ENCODE measurements at regions not wholly inside any gene's neighbourhood (a gene's known extent, or its start where the extent isn't known, plus 50 kb on each side); places are given as distances from the start of the nearest gene placed in this dataset.

- no peak for TF ChIP-seq POLR2A (IDR thresholded peaks at IDR 0.05; ENCODE audit: control extremely low read depth in 1 of 2, low read depth in 2 of 2, low read length in 2 of 2)
- no peak for TF ChIP-seq NANOG (IDR thresholded peaks at IDR 0.05; ENCODE audit: insufficient read depth, low read depth, low read length, poor library complexity, severe bottlenecking)
- no peak for TF ChIP-seq BACH1 (IDR thresholded peaks at IDR 0.05; ENCODE audit: low read length)
- TF ChIP-seq GABPA (IDR thresholded peaks at IDR 0.05; ENCODE audit: borderline replicate concordance, insufficient read depth, low read length): no peak
Measured at GRCh38 chr15:89019436-89019835, 68.8 kb upstream of the ABHD2 start (continued).

Data from H1 (cell line).